Fibroblast of lung (primary cell): ENCODE measurements at regions not wholly inside any gene's neighbourhood (a gene's known extent, or its start where the extent isn't known, plus 50 kb on each side); places are given as distances from the start of the nearest gene placed in this dataset.
A peak's percentile ranks its signal among the peaks of the same experiment; 100 is the strongest.

ENCODE experiments used
- DNase-seq, 2 donors: peaks; one replicate each; pipeline versions ENCODE4 v3.0.0 to v3.0.0-alpha.2; 2010; ENCODE audit warnings: low read depth in 2 of 2
- H2AFZ ChIP-seq: 2 replicates; pipeline ENCODE4 v1.5.1; 2012; ENCODE audit warnings: low read length, control low read depth, inconsistent platforms
- H3K27ac ChIP-seq: 2 replicates; pipeline ENCODE4 v1.5.1; 2011; ENCODE audit warnings: low read length, control low read depth; ENCODE audit not compliant: insufficient read depth
- H3K27me3 ChIP-seq: 2 replicates; pipeline ENCODE4 v1.5.1; 2011; ENCODE audit warnings: mild to moderate bottlenecking, low read length; ENCODE audit not compliant: control insufficient read depth, insufficient read depth
- H3K36me3 ChIP-seq: 2 replicates; pipeline ENCODE4 v1.5.1; 2011; ENCODE audit warnings: low read length; ENCODE audit not compliant: control insufficient read depth, insufficient read depth
- H3K4me1 ChIP-seq: 2 replicates; pipeline ENCODE4 v1.5.1; 2011; ENCODE audit warnings: low read length; ENCODE audit not compliant: control insufficient read depth, insufficient read depth; ENCODE audit errors: extremely low read depth
- H3K4me2 ChIP-seq: 2 replicates; pipeline ENCODE4 v1.5.1; 2011; ENCODE audit warnings: low read length, control low read depth; ENCODE audit not compliant: insufficient read depth; ENCODE audit errors: extremely low read depth
- H3K4me3 ChIP-seq, 4 experiments: fragments of 200-600 bp in 1 of 4; sonication (generic) in 1 of 4; replicated peaks in 1 of 4; 2 replicates each; pipeline ENCODE4 v1.5.1; 2011 to 2016; ENCODE audit warnings: low read length in 4 of 4, low read depth in 3 of 4, mild to moderate bottlenecking in 3 of 4, control low read depth in 2 of 4, inconsistent platforms in 1 of 4, mixed read lengths in 1 of 4; ENCODE audit not compliant: insufficient read depth in 1 of 4; ENCODE audit errors: control extremely low read depth in 1 of 4
- H3K79me2 ChIP-seq: 2 replicates; pipeline ENCODE4 v1.5.1; 2012; ENCODE audit warnings: mild to moderate bottlenecking, low read length, inconsistent platforms; ENCODE audit not compliant: control insufficient read depth, insufficient read depth
- H3K9ac ChIP-seq: 2 replicates; pipeline ENCODE4 v1.5.1; 2011; ENCODE audit warnings: mild to moderate bottlenecking, low read length, control low read depth; ENCODE audit not compliant: insufficient read depth
- H3K9me3 ChIP-seq: 2 replicates; pipeline ENCODE4 v1.5.1; 2012; ENCODE audit warnings: low read depth, low read length; ENCODE audit not compliant: control insufficient read depth, insufficient read depth
- H4K20me1 ChIP-seq: 2 replicates; pipeline ENCODE4 v1.5.1; 2011; ENCODE audit warnings: low read length; ENCODE audit not compliant: control insufficient read depth, insufficient read depth; ENCODE audit errors: extremely low read depth
- CTCF ChIP-seq, 2 donors: IDR thresholded peaks in 1 of 2; conservative IDR thresholded peaks in 1 of 2; 1 replicate in 1 of 2; 2 replicates in 1 of 2; pipeline ENCODE4 v1.5.1; 2011 to 2012; ENCODE audit warnings: low read length in 2 of 2, control low read depth in 1 of 2, inconsistent platforms in 1 of 2, low read depth in 1 of 2, mild to moderate bottlenecking in 1 of 2
- EZH2 ChIP-seq: IDR thresholded peaks from 2 replicates; pipeline ENCODE4 v1.5.1; 2012; ENCODE audit warnings: low read length, control low read depth, mild to moderate bottlenecking; ENCODE audit errors: missing control alignments

GRCh38 chr2:150699218-150699617, 211.8 kb upstream of the RND3 start:
- no peak for DNase-seq
- H3K36me3 ChIP-seq = no peaks in the 10 kb centered on the region
- H3K9ac ChIP-seq = no peak overlapping the region
- H3K4me3 ChIP-seq = no peak overlapping the region
- H4K20me1 ChIP-seq = no peaks in the 10 kb centered on the region
- no peaks in the 10 kb centered on the region for H3K79me2 ChIP-seq
- H2AFZ ChIP-seq = no peak overlapping the region
- H3K4me2 ChIP-seq = no peak overlapping the region
- TF ChIP-seq EZH2 (no peak), CTCF (conservative IDR thresholded peaks at IDR 0.05 in 1 of 2, IDR thresholded peaks at IDR 0.05 in 1 of 2; ENCODE audit: low read depth in 1 of 2, low read length in 2 of 2) (no peak)
- no peak overlapping the region for H3K27ac ChIP-seq
- no peaks in the 10 kb centered on the region for H3K9me3 ChIP-seq
- peaks cover 2% of the 10 kb centered on the region for H3K4me1 ChIP-seq
- H3K27me3 ChIP-seq = no peaks in the 10 kb centered on the region

DNA sequence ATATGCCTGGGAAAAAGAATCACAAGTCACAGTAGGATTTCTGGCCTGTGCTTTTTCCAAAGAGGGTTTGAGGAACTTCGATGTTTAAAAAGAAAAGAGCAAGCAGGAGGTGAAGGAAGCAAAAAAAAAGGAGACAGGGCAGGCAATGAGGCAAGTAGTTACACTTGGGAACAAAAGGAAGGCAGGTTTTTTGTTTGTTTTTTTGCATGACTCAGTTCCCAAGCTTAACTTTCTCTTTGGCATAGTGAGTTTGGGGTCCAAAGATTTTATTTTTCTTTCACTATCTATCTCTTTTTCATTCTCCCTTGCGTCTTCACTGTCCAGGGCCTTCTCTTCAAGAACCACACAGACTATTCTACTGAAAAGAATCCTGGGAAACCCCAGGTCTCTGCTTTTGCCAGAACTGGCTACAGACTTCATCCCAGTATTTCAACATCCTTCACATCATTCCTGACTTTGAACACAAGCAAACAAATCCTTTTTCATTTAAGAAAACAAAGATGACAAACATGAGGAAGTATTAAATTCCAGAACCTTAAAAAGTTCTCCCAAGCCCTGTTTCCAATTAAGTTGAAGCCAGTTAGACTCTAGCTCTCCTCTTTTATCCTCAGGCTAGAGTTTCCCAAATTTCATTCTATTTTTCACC, 210.7 kb upstream of the RND3 start:
- no peaks in the 10 kb centered on the region for H3K27me3 ChIP-seq
- no peak overlapping the region for H3K4me3 ChIP-seq
- H3K9me3 ChIP-seq = no peaks in the 10 kb centered on the region
- H3K4me1 ChIP-seq = peaks cover 2% of the 10 kb centered on the region
- TF ChIP-seq EZH2 (no peak), CTCF (conservative IDR thresholded peaks at IDR 0.05 in 1 of 2, IDR thresholded peaks at IDR 0.05 in 1 of 2; ENCODE audit: low read depth in 1 of 2, low read length in 2 of 2) (no peak)
- no peak overlapping the region for H3K27ac ChIP-seq
- H2AFZ ChIP-seq = peak overlapping the region; percentile 48
- no peaks in the 10 kb centered on the region for H3K79me2 ChIP-seq
- H3K36me3 ChIP-seq = no peaks in the 10 kb centered on the region
- no peak overlapping the region for H3K9ac ChIP-seq
- H3K4me2 ChIP-seq = no peak overlapping the region
- no peaks in the 10 kb centered on the region for H4K20me1 ChIP-seq
- peak; percentile 29 to 49 for DNase-seq

GRCh38 chr2:150697596-150697995, 210.1 kb upstream of the RND3 start:
- DNase-seq = no peak
- Histone ChIP-seq H3K36me3 (no peaks in the 10 kb centered on the region), H3K79me2 (no peaks in the 10 kb centered on the region), H3K4me2 (no peak overlapping the region), H2AFZ (no peak overlapping the region), H3K27me3 (no peaks in the 10 kb centered on the region), H3K9ac (no peak overlapping the region), H3K9me3 (no peaks in the 10 kb centered on the region), H4K20me1 (no peaks in the 10 kb centered on the region), H3K27ac (no peak overlapping the region), H3K4me3 (no peak overlapping the region), H3K4me1 (peaks cover 2% of the 10 kb centered on the region)
- TF ChIP-seq EZH2 (no peak), CTCF (conservative IDR thresholded peaks at IDR 0.05 in 1 of 2, IDR thresholded peaks at IDR 0.05 in 1 of 2; ENCODE audit: low read depth in 1 of 2, low read length in 2 of 2) (no peak)
